GM12878 (cell line): ENCODE measurements at regions not wholly inside any gene's neighbourhood (a gene's known extent, or its start where the extent isn't known, plus 50 kb on each side); places are given as distances from the start of the nearest gene placed in this dataset.

Experiments
- ATAC-seq: fragments of 200-7000 bp; cut with Tn5 transposase; 3 replicates; pipeline ENCODE4 v1.9.1; 2020; ENCODE audit warnings: mild to moderate bottlenecking, moderate library complexity
- BruUV-seq: library from RNA; stranded (reverse); fragments of 400-500 nt; replicated peaks from 2 replicates; lab custom pipeline; 2021; lab: Mats Ljungman, UMichigan
- CTCF ChIA-PET: fragments of 300-600 bp; sonication (Branson Sonifier 250); formaldehyde crosslinking; extraction: SDS; loops from one replicate; lab custom pipeline; 2021; ENCODE audit warnings: inconsistent platforms; lab: Yijun Ruan, JAX
- POLR2A ChIA-PET: fragments of 350-600 bp; formaldehyde crosslinking; extraction: SDS; loops from one replicate; lab custom pipeline; 2021; ENCODE audit warnings: inconsistent platforms; lab: Charles Lee
- RAD21 ChIA-PET: fragments of 300-600 bp; sonication (Branson Sonifier 250); formaldehyde crosslinking; loops from one replicate; lab custom pipeline; 2023; ENCODE audit warnings: antibody characterized with exemption; ENCODE audit not compliant: unreplicated experiment; lab: Charles Lee
- SMC1A ChIA-PET: fragments of 300-600 bp; sonication (Branson Sonifier 250); formaldehyde crosslinking; loops from one replicate; lab custom pipeline; 2023; ENCODE audit not compliant: unreplicated experiment, uncharacterized antibody; lab: Charles Lee
- DNase-seq: peaks from one replicate; pipeline ENCODE4 v3.0.0-alpha.2; 2011; ENCODE audit warnings: low read depth, low spot score
- FAIRE-seq: peaks from 3 replicates; lab custom pipeline; 2011; peaks lifted over from hg19 to GRCh38; lab: Jason Lieb, UNC
- H2AFZ ChIP-seq: 2 replicates; pipeline ENCODE4 v1.6.0; 2011; ENCODE audit warnings: low read depth, low read length, control low read depth; ENCODE audit not compliant: control insufficient read depth
- H3K27ac ChIP-seq: 2 replicates; pipeline ENCODE4 v1.5.1; 2011; ENCODE audit warnings: control low read depth; ENCODE audit not compliant: control insufficient read depth, insufficient read depth
- H3K27me3 ChIP-seq, 2 experiments: replicated peaks in 1 of 2; 2 replicates each; pipeline versions ENCODE4 v1.6.0 to v1.6.1; 2011; ENCODE audit warnings: low read length in 1 of 2; ENCODE audit not compliant: control insufficient read depth in 2 of 2, insufficient read depth in 2 of 2
- H3K36me3 ChIP-seq, 2 experiments: 2 replicates each; pipeline ENCODE4 v1.5.1; 2011; ENCODE audit warnings: low read length in 1 of 2; ENCODE audit not compliant: control insufficient read depth in 2 of 2, insufficient read depth in 2 of 2
- H3K4me1 ChIP-seq: 2 replicates; pipeline ENCODE4 v1.6.1; 2011; ENCODE audit warnings: mild to moderate bottlenecking, low read length, moderate library complexity, mixed read lengths; ENCODE audit not compliant: control insufficient read depth, insufficient read depth
- H3K4me2 ChIP-seq: 2 replicates; pipeline ENCODE4 v1.6.0; 2011; ENCODE audit warnings: control low read depth; ENCODE audit not compliant: control insufficient read depth, insufficient read depth
- H3K4me3 ChIP-seq: fragments of 200-600 bp; sonication (generic); 2 replicates; pipeline ENCODE4 v1.5.1; 2016
- H3K79me2 ChIP-seq: 2 replicates; pipeline ENCODE4 v1.6.0; 2011; ENCODE audit warnings: low read length; ENCODE audit not compliant: control insufficient read depth, insufficient read depth
- H3K9ac ChIP-seq: 2 replicates; pipeline ENCODE4 v1.8.0; 2011; ENCODE audit warnings: low read length, control low read depth, mixed read lengths; ENCODE audit not compliant: control insufficient read depth, insufficient read depth
- H3K9me3 ChIP-seq: replicated peaks from 3 replicates; pipeline ENCODE4 v1.5.1; 2011; ENCODE audit warnings: mild to moderate bottlenecking, low read length; ENCODE audit not compliant: control insufficient read depth, insufficient read depth
- H4K20me1 ChIP-seq: 2 replicates; pipeline ENCODE4 v1.6.0; 2011; ENCODE audit not compliant: control insufficient read depth, insufficient read depth
- BHLHE40 ChIP-seq, 2 experiments: fragments of 450-650 bp in 1 of 2; IDR thresholded peaks; 2 replicates each; pipeline ENCODE4 v1.6.1; 2011 to 2017; ENCODE audit warnings: low read depth in 2 of 2, borderline replicate concordance in 1 of 2, improper control_type of control experiment in 1 of 2, low read length in 1 of 2, mild to moderate bottlenecking in 1 of 2
- BRCA1 ChIP-seq: IDR thresholded peaks from 2 replicates; pipeline ENCODE4 v1.6.1; 2011; ENCODE audit warnings: low read depth, low read length, improper control_type of control experiment
- CEBPB ChIP-seq, 2 experiments: fragments of 150-350 bp in 1 of 2; IDR thresholded peaks; 2 replicates each; pipeline ENCODE4 v1.6.1; 2012 to 2014; ENCODE audit warnings: low read depth in 2 of 2, low read length in 2 of 2, borderline replicate concordance in 1 of 2, inconsistent platforms in 1 of 2
- CHD4 ChIP-seq: fragments of 200-600 bp; sonication (generic); IDR thresholded peaks from 2 replicates; pipeline ENCODE4 v1.6.1; 2016; ENCODE audit warnings: mild to moderate bottlenecking
- EGR1 ChIP-seq, 2 experiments: IDR thresholded peaks; 1 replicate in 1 of 2; 2 replicates in 1 of 2; pipeline ENCODE4 v1.6.1; 2011 to 2012; ENCODE audit warnings: low read depth in 2 of 2, low read length in 2 of 2, borderline replicate concordance in 1 of 2, mild to moderate bottlenecking in 1 of 2, moderate library complexity in 1 of 2
- FOS ChIP-seq: IDR thresholded peaks from 3 replicates; pipeline ENCODE4 v1.6.1; 2011; ENCODE audit warnings: borderline replicate concordance; ENCODE audit not compliant: insufficient read length; ENCODE audit errors: extremely low read depth
- FOXK2 ChIP-seq: fragments of 450-650 bp; IDR thresholded peaks from 2 replicates; pipeline ENCODE4 v1.6.1; 2017; ENCODE audit warnings: mild to moderate bottlenecking, moderate library complexity
- GATAD2B ChIP-seq: fragments of 450-650 bp; conservative IDR thresholded peaks from 2 replicates; pipeline ENCODE4 v1.6.1; 2017; ENCODE audit warnings: low read depth, mild to moderate bottlenecking, moderate library complexity
- JUND ChIP-seq: IDR thresholded peaks from 2 replicates; pipeline ENCODE4 v1.6.1; 2012; ENCODE audit warnings: low read depth, mild to moderate bottlenecking, low read length, improper control_type of control experiment, moderate library complexity
- KAT2A ChIP-seq: conservative IDR thresholded peaks from 2 replicates; pipeline ENCODE4 v1.6.1; 2011; ENCODE audit warnings: low read depth, low read length; ENCODE audit not compliant: control insufficient read depth
- MXI1 ChIP-seq: fragments of 150-350 bp; IDR thresholded peaks from 2 replicates; pipeline ENCODE4 v1.6.1; 2011; ENCODE audit warnings: low read depth, mild to moderate bottlenecking, inconsistent platforms, low read length, improper control_type of control experiment
- POU2F2 ChIP-seq: IDR thresholded peaks from 3 replicates; pipeline ENCODE4 v1.6.1; 2011; ENCODE audit warnings: low read depth, mild to moderate bottlenecking, low read length, borderline replicate concordance
- STAT1 ChIP-seq: fragments of 450-650 bp; conservative IDR thresholded peaks from 2 replicates; pipeline ENCODE4 v1.6.1; 2014; ENCODE audit warnings: antibody characterized with exemption, mild to moderate bottlenecking
- TAF1 ChIP-seq: IDR thresholded peaks from 2 replicates; pipeline ENCODE4 v1.6.1; 2011; ENCODE audit warnings: mild to moderate bottlenecking, low read depth, low read length, borderline replicate concordance
- WRNIP1 ChIP-seq: IDR thresholded peaks from 2 replicates; pipeline ENCODE4 v1.6.1; 2011; ENCODE audit warnings: low read depth, low read length, improper control_type of control experiment, borderline replicate concordance
- YBX1 ChIP-seq: fragments of 450-650 bp; IDR thresholded peaks from 2 replicates; pipeline ENCODE4 v1.6.1; 2016; ENCODE audit warnings: antibody characterized with exemption
- YY1 ChIP-seq: IDR thresholded peaks from 2 replicates; pipeline ENCODE4 v1.6.1; 2011; ENCODE audit warnings: low read depth, mild to moderate bottlenecking, low read length
- ZNF24 ChIP-seq: fragments of 450-650 bp; IDR thresholded peaks from 2 replicates; pipeline ENCODE4 v1.6.1; 2017; ENCODE audit warnings: antibody characterized with exemption, mild to moderate bottlenecking
- ZNF622 ChIP-seq: fragments of 450-650 bp; IDR thresholded peaks from 2 replicates; pipeline ENCODE4 v1.6.1; 2017; ENCODE audit warnings: mild to moderate bottlenecking, inconsistent platforms
- WGBS: methylation state at CpG from one replicate; pipeline ENCODE4 v1.1.6; 2016; ENCODE audit warnings: low lambda C conversion rate; ENCODE audit not compliant: insufficient replicate concordance, insufficient coverage; ENCODE audit errors: missing lambda C conversion rate; 5-methylcytosine and 5-hydroxymethylcytosine counted together
- in situ Hi-C: fragments of 300-500 bp; cut with MboI; formaldehyde crosslinking; loops from 9 replicates; pipeline ENCODE4 v1.14.3; 2018; ENCODE audit warnings: mixed read lengths
- intact Hi-C: fragments of 100-400 bp; cut with micrococcal nuclease; formaldehyde crosslinking; loops from one replicate; pipeline ENCODE4 v1.14.2; 2022; ENCODE audit not compliant: unreplicated experiment

GRCh38 chr12:115412831-115413230 lies 728.9 kb upstream of the TBX3 start (continued):
- no peak for TF ChIP-seq CEBPB (IDR thresholded peaks at IDR 0.05; ENCODE audit: borderline replicate concordance in 1 of 2, low read depth in 2 of 2, low read length in 2 of 2)

DNA sequence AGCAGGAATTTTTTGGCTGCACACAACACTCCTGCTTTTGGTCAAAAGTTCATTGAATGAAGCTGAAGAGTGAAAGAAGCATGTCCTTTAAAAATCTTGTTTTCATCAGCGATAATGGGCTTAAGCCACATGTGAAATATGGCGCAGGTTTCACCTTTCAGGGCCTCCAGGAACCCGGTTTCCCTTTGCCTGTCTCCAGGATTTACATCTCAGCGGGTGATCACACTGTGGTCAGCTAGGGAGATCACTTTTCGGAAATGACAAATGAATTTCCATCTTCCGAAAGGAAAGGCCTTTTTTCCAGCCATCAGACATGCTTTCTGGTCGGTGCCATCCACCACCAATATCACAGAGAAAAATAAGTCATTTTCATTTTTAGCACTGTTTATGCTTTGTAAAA lies 727.1 kb upstream of the TBX3 start:
- no peak for FAIRE-seq
- 26% methylated on average over 7 of the region's 7 CpGs for WGBS

GRCh38 chr12:115408642-115409041 lies 724.7 kb upstream of the TBX3 start:
- CTCF ChIA-PET: no interaction called here
- no peak for TF ChIP-seq BHLHE40 (IDR thresholded peaks at IDR 0.05; ENCODE audit: borderline replicate concordance in 1 of 2, low read depth in 2 of 2, low read length in 1 of 2)
- no peak for TF ChIP-seq STAT1
- TF ChIP-seq YBX1: no peak
- TF ChIP-seq EGR1 (IDR thresholded peaks at IDR 0.05; ENCODE audit: borderline replicate concordance in 1 of 2, low read depth in 2 of 2, low read length in 2 of 2): no peak
- no peak for TF ChIP-seq GATAD2B
- TF ChIP-seq, all 136 proteins: peak for 0
- ChIA-PET POLR2A (no interaction called here), SMC1A (no interaction called here), RAD21 (no interaction called here)
- no peaks in the 10 kb centered on the region for H3K36me3 ChIP-seq
- no peak for FAIRE-seq
- no peaks in the 10 kb centered on the region for H3K9me3 ChIP-seq
- H3K27ac ChIP-seq: no peak overlapping the region
- no peak overlapping the region for H2AFZ ChIP-seq
- in situ Hi-C loops: no loop called here
- intact Hi-C loops: no loop called here
- DNase-seq: no peak
- H3K4me1 ChIP-seq: no peaks in the 10 kb centered on the region
- ATAC-seq: no peak
- H3K27me3 ChIP-seq: no peaks in the 10 kb centered on the region
- no peaks in the 10 kb centered on the region for H3K79me2 ChIP-seq
- WGBS: 40% methylated on average over 3 of the region's 3 CpGs
- no peaks in the 10 kb centered on the region for H4K20me1 ChIP-seq
- no peak overlapping the region for H3K9ac ChIP-seq
- no peak overlapping the region for H3K4me3 ChIP-seq
- BruUV-seq: no TSS peak
- no peak overlapping the region for H3K4me2 ChIP-seq

More for the DNA sequence above, 727.1 kb upstream of the TBX3 start:
- Histone ChIP-seq H3K4me3 (no peak overlapping the region), H3K9ac (no peak overlapping the region), H3K79me2 (no peaks in the 10 kb centered on the region), H3K9me3 (no peaks in the 10 kb centered on the region), H3K27me3 (no peaks in the 10 kb centered on the region), H2AFZ (no peak overlapping the region), H3K4me2 (no peak overlapping the region), H3K27ac (no peak overlapping the region), H3K36me3 (no peaks in the 10 kb centered on the region), H3K4me1 (no peaks in the 10 kb centered on the region), H4K20me1 (no peaks in the 10 kb centered on the region)
- DNase-seq (no peak), ATAC-seq (no peak)
- ChIA-PET SMC1A (no interaction called here), CTCF (interaction anchor here (0.8 kb wide), 1 partner anchor 16 kb away, joined by 3 read pairs; no protein-coding TSS in a partner anchor), RAD21 (no interaction called here), POLR2A (no interaction called here)
- in situ Hi-C loops: no loop called here
- intact Hi-C loops: no loop called here
- TF ChIP-seq FOXK2 (no peak), FOS (no peak), YY1 (no peak), POU2F2 (no peak), BRCA1 (no peak), ZNF622 (no peak), MXI1 (no peak), KAT2A (no peak), ZNF24 (no peak), WRNIP1 (no peak), TAF1 (no peak), CHD4 (no peak), JUND (no peak)
- BruUV-seq: no TSS peak
